MM.1S (cell line): ENCODE measurements at regions not wholly inside any gene's neighbourhood (a gene's known extent, or its start where the extent isn't known, plus 50 kb on each side); places are given as distances from the start of the nearest gene placed in this dataset.
"Not testable (repeated sequence)": the region's sequence is repeated elsewhere in the genome, so short reads cannot be mapped to it uniquely, and the experiment has no call there.

Experiments
- DNase-seq: peaks from one replicate; pipeline ENCODE4 v3.0.0-alpha.2; 2015
- H2AFZ ChIP-seq: fragments of 300-600 bp; sonication (generic); 2 replicates; pipeline ENCODE4 v1.6.0; 2016; ENCODE audit warnings: antibody characterized with exemption, low read length
- H3F3A ChIP-seq: fragments of 300-600 bp; sonication (generic); 2 replicates; pipeline ENCODE4 v1.6.1; 2016; ENCODE audit warnings: mild to moderate bottlenecking, antibody characterized with exemption, low read length, moderate library complexity, mixed read lengths; ENCODE audit not compliant: insufficient read depth
- H3K27ac ChIP-seq: fragments of 300-600 bp; sonication (generic); 2 replicates; pipeline ENCODE4 v1.5.1; 2016; ENCODE audit warnings: mild to moderate bottlenecking, low read length
- H3K27me3 ChIP-seq: fragments of 300-600 bp; sonication (generic); replicated peaks from 2 replicates; pipeline ENCODE4 v1.6.0; 2016; ENCODE audit warnings: low read length; ENCODE audit not compliant: insufficient read depth
- H3K36me3 ChIP-seq: fragments of 300-600 bp; sonication (generic); replicated peaks from 2 replicates; pipeline ENCODE4 v1.6.1; 2016; ENCODE audit warnings: mild to moderate bottlenecking, low read length, mixed read lengths; ENCODE audit not compliant: insufficient read depth
- H3K4me1 ChIP-seq: fragments of 300-600 bp; sonication (generic); 2 replicates; pipeline ENCODE4 v1.6.1; 2016; ENCODE audit warnings: low read length, mixed read lengths
- H3K4me2 ChIP-seq: fragments of 300-600 bp; sonication (generic); 2 replicates; pipeline ENCODE4 v1.6.0; 2016; ENCODE audit warnings: low read depth, low read length
- H3K4me3 ChIP-seq: fragments of 300-600 bp; sonication (generic); 2 replicates; pipeline ENCODE4 v1.5.1; 2016; ENCODE audit warnings: low read length, mixed read lengths
- H3K79me2 ChIP-seq: fragments of 300-600 bp; sonication (generic); 2 replicates; pipeline ENCODE4 v1.6.1; 2016; ENCODE audit warnings: mixed run types, low read length, mixed read lengths
- H3K9ac ChIP-seq: fragments of 300-600 bp; sonication (generic); 2 replicates; pipeline ENCODE4 v1.6.1; 2016; ENCODE audit warnings: low read length, mixed read lengths
- H3K9me2 ChIP-seq: fragments of 300-600 bp; sonication (generic); replicated peaks from 2 replicates; pipeline ENCODE4 v1.6.1; 2016; ENCODE audit warnings: mild to moderate bottlenecking, low read length, mixed read lengths; ENCODE audit not compliant: insufficient read depth
- H3K9me3 ChIP-seq: fragments of 300-600 bp; sonication (generic); replicated peaks from 2 replicates; pipeline ENCODE4 v1.6.1; 2016; ENCODE audit warnings: mild to moderate bottlenecking, low read length, mixed read lengths; ENCODE audit not compliant: insufficient read depth
- H4K20me1 ChIP-seq: fragments of 300-600 bp; sonication (generic); 2 replicates; pipeline ENCODE4 v1.6.1; 2016; ENCODE audit warnings: mild to moderate bottlenecking, low read length, moderate library complexity, mixed read lengths; ENCODE audit not compliant: insufficient read depth
- CTCF ChIP-seq: fragments of 300-600 bp; sonication (generic); IDR thresholded peaks from 2 replicates; pipeline ENCODE4 v1.5.1; 2016; ENCODE audit warnings: antibody characterized with exemption, low read length, mixed read lengths
- EZH2 ChIP-seq: fragments of 300-600 bp; sonication (generic); optimal IDR thresholded peaks from 2 replicates; pipeline ENCODE3; 2017; ENCODE audit warnings: low read depth, mild to moderate bottlenecking, antibody characterized with exemption, low read length, mixed read lengths
- EZH2phosphoT487 ChIP-seq: fragments of 300-600 bp; sonication (generic); IDR thresholded peaks from 2 replicates; pipeline ENCODE4 v1.6.1; 2018; ENCODE audit warnings: antibody characterized with exemption, low read length

GRCh38 chr4:45275862-45276261 lies 549.5 kb upstream of the GNPDA2 start:
- TF ChIP-seq EZH2phosphoT487 (no peak), EZH2 (no peak), CTCF (no peak)
- DNase-seq: no peak

GRCh38 chr4:45248106-45248505 lies 521.8 kb upstream of the GNPDA2 start:
- H3K36me3 ChIP-seq, H3K79me2 ChIP-seq, H3K27ac ChIP-seq, H3K4me3 ChIP-seq, H3K27me3 ChIP-seq, H4K20me1 ChIP-seq, H3K9me2 ChIP-seq, H3K9me3 ChIP-seq, H3F3A ChIP-seq, H2AFZ ChIP-seq, H3K4me1 ChIP-seq, H3K4me2 ChIP-seq, H3K9ac ChIP-seq, DNase-seq: not testable (repeated sequence)

More at GRCh38 chr4:45275862-45276261, 549.5 kb upstream of the GNPDA2 start:
- Histone ChIP-seq H3K4me1 (no peaks in the 10 kb centered on the region), H3K9me3 (no peaks in the 10 kb centered on the region), H3K27ac (no peak overlapping the region), H3K4me3 (no peak overlapping the region), H3K9ac (no peak overlapping the region), H3K9me2 (no peaks in the 10 kb centered on the region), H2AFZ (no peak overlapping the region), H3K36me3 (no peaks in the 10 kb centered on the region), H3K79me2 (no peaks in the 10 kb centered on the region), H3K4me2 (no peak overlapping the region), H3F3A (no peaks in the 10 kb centered on the region), H3K27me3 (no peaks in the 10 kb centered on the region), H4K20me1 (no peaks in the 10 kb centered on the region)

GRCh38 chr4:45241976-45242375 lies 515.6 kb upstream of the GNPDA2 start:
- no peaks in the 10 kb centered on the region for H3K4me1 ChIP-seq
- H3K27me3 ChIP-seq: no peaks in the 10 kb centered on the region
- no peaks in the 10 kb centered on the region for H4K20me1 ChIP-seq
- H2AFZ ChIP-seq: no peak overlapping the region
- H3K27ac ChIP-seq: no peak overlapping the region
- no peak overlapping the region for H3K4me3 ChIP-seq
- no peak overlapping the region for H3K9ac ChIP-seq
- no peaks in the 10 kb centered on the region for H3K9me2 ChIP-seq
- H3K4me2 ChIP-seq: no peak overlapping the region
- no peaks in the 10 kb centered on the region for H3K9me3 ChIP-seq
- H3K79me2 ChIP-seq: no peaks in the 10 kb centered on the region
- no peaks in the 10 kb centered on the region for H3F3A ChIP-seq
- H3K36me3 ChIP-seq: no peaks in the 10 kb centered on the region
- TF ChIP-seq EZH2: no peak
- no peak for TF ChIP-seq EZH2phosphoT487
- no peak for TF ChIP-seq CTCF
- DNase-seq: no peak

GRCh38 chr4:45229206-45229605 lies 502.9 kb upstream of the GNPDA2 start:
- H3K27ac ChIP-seq: no peak overlapping the region
- H3K9me2 ChIP-seq: no peaks in the 10 kb centered on the region
- H3K4me3 ChIP-seq: no peak overlapping the region
- H3K79me2 ChIP-seq: no peaks in the 10 kb centered on the region
- no peaks in the 10 kb centered on the region for H3F3A ChIP-seq
- H2AFZ ChIP-seq: no peak overlapping the region
- no peaks in the 10 kb centered on the region for H3K9me3 ChIP-seq
- no peak for DNase-seq
- no peak overlapping the region for H3K4me2 ChIP-seq
- no peak overlapping the region for H3K9ac ChIP-seq
- no peaks in the 10 kb centered on the region for H3K4me1 ChIP-seq
- H3K36me3 ChIP-seq: no peaks in the 10 kb centered on the region
- TF ChIP-seq EZH2phosphoT487: no peak
- no peaks in the 10 kb centered on the region for H4K20me1 ChIP-seq
- no peaks in the 10 kb centered on the region for H3K27me3 ChIP-seq
